GM21723 (cell line): ENCODE measurements at regions not wholly inside any gene's neighbourhood (a gene's known extent, or its start where the extent isn't known, plus 50 kb on each side); places are given as distances from the start of the nearest gene placed in this dataset.

ENCODE experiments used
- ATAC-seq: cut with Tn5 transposase; IDR thresholded peaks from one replicate; pipeline ENCODE4 v1.9.1; 2021; ENCODE audit warnings: mild to moderate bottlenecking, moderate library complexity; ENCODE audit not compliant: unreplicated experiment

GRCh38 chr5:8457187-8458037 lies 588.5 kb downstream of the MTRR start:
- peak; percentile 95 for ATAC-seq

- ATAC-seq = peak; percentile 26
Observed at GRCh38 chr5:8458038-8458383, 589.1 kb downstream of the MTRR start.

GRCh38 chr5:8461543-8461942 lies 592.6 kb downstream of the MTRR start:
- ATAC-seq = no peak

GRCh38 chr5:8462565-8462964 lies 593.6 kb downstream of the MTRR start:
- no peak for ATAC-seq

- no peak for ATAC-seq
Observed at GRCh38 chr5:8470489-8470888, 601.5 kb downstream of the MTRR start.

- no peak for ATAC-seq
Observed at GRCh38 chr5:8471581-8471980, 602.6 kb downstream of the MTRR start.

GRCh38 chr5:8473016-8473415 lies 604.1 kb downstream of the MTRR start:
- no peak for ATAC-seq

GRCh38 chr5:8473827-8474568 lies 605.0 kb downstream of the MTRR start:
- no peak for ATAC-seq

GRCh38 chr5:8474569-8474930 lies 605.6 kb downstream of the MTRR start:
- no peak for ATAC-seq

- peak; percentile 57 for ATAC-seq
Observed at GRCh38 chr5:8478326-8478725, 609.4 kb downstream of the MTRR start.

GRCh38 chr5:8481007-8481406 lies 612.1 kb downstream of the MTRR start:
- no peak for ATAC-seq

GRCh38 chr5:8491254-8491653 lies 622.3 kb downstream of the MTRR start:
- no peak for ATAC-seq

- no peak for ATAC-seq
Observed at GRCh38 chr5:8493176-8493575, 624.2 kb downstream of the MTRR start.

- no peak for ATAC-seq
Observed at GRCh38 chr5:8500426-8500825, 631.5 kb downstream of the MTRR start.

GRCh38 chr5:8505196-8505595 lies 636.2 kb downstream of the MTRR start:
- ATAC-seq = no peak

- ATAC-seq = no peak
Observed at GRCh38 chr5:8508231-8508630, 639.3 kb downstream of the MTRR start.

- no peak for ATAC-seq
Observed at GRCh38 chr5:8516356-8516755, 647.4 kb downstream of the MTRR start.

- no peak for ATAC-seq
Observed at GRCh38 chr5:8517456-8517855, 648.5 kb downstream of the MTRR start.

- ATAC-seq = no peak
Observed at GRCh38 chr5:8520917-8521316, 652.0 kb downstream of the MTRR start.

GRCh38 chr5:8521991-8522390 lies 653.0 kb downstream of the MTRR start:
- ATAC-seq = no peak

- ATAC-seq = no peak
Observed at GRCh38 chr5:8522646-8523045, 653.7 kb downstream of the MTRR start.

GRCh38 chr5:8523501-8523900 lies 654.6 kb downstream of the MTRR start:
- no peak for ATAC-seq
